ENCODE measurements at regions not wholly inside any gene's neighbourhood (a gene's known extent, or its start where the extent isn't known, plus 50 kb on each side); places are given as distances from the start of the nearest gene placed in this dataset.
A peak's percentile ranks its signal among the peaks of the same experiment; 100 is the strongest.
"Not testable (repeated sequence)": the region's sequence is repeated elsewhere in the genome, so short reads cannot be mapped to it uniquely, and the experiment has no call there.

DNA sequence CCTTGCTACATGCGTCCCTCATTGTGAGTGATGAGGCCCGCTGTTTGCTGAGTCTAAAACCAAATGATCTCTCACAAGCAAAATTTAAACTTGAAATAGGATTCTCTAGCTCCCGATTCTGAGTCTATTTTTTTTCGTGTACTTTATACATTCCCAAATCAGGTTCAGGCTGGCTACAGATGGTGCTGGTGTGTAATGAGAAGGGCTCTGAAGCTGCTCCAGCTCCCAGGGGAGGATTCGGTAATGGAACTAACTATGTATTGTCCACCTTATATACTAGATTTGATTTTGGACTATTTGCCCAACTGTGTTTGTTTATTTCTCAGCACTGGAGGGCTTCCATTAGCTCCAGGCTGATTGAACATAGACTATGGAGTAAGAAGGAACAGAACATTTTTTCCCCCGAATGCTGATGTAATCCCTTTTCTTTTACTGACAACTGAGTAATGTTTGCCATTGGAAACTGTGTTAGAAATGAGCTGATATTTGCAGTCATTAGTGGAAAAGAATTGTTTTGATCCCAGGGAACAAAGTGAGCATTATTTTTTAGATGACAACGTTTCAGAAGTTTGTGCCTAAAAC, 274.0 kb upstream of the FIGN start:
- no peak for DNase-seq (ENCODE audit: low spot score in 2 of 2)
- no peaks in the 10 kb centered on the region for H3K9me3 ChIP-seq

DNA sequence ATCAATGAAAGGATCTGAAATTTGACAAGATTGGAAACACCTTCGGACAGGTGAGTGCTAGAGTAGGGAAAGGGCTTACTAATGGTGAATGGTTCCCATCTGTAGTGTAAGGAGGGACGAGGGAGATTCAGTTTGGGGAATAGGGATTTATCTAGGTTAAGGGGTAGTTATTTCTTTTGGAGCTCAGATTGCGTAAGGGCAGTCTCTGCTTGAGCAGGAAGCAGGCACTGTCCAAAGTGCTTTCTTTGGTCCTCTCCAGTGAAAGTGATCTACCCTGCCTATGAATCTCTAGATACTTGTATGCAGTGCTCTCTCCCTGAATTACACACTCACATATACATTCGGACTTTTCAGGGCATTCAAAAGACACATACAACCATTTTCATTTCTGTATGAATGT, 272.9 kb upstream of the FIGN start:
- DNase-seq (ENCODE audit: low spot score in 2 of 2): no peak
- Histone ChIP-seq H3K27me3 (ENCODE audit: low read depth) (no peaks in the 10 kb centered on the region), H3K4me1 (peaks cover 30% of the 10 kb centered on the region), H3K9me3 (no peaks in the 10 kb centered on the region), H3K4me3 (no peak overlapping the region), H3K36me3 (replicated peaks) (no peaks in the 10 kb centered on the region)
- in situ Hi-C loops (cut with MboI; ENCODE audit: low sequenced_read_pairs): no loop called here

More for the DNA sequence above, 274.0 kb upstream of the FIGN start:
- no peaks in the 10 kb centered on the region for H3K36me3 ChIP-seq (replicated peaks)
- H3K4me1 ChIP-seq: peaks cover 29% of the 10 kb centered on the region
- in situ Hi-C loops (cut with MboI; ENCODE audit: low sequenced_read_pairs): no loop called here
- no peak overlapping the region for H3K4me3 ChIP-seq
- no peaks in the 10 kb centered on the region for H3K27me3 ChIP-seq (ENCODE audit: low read depth)

DNA sequence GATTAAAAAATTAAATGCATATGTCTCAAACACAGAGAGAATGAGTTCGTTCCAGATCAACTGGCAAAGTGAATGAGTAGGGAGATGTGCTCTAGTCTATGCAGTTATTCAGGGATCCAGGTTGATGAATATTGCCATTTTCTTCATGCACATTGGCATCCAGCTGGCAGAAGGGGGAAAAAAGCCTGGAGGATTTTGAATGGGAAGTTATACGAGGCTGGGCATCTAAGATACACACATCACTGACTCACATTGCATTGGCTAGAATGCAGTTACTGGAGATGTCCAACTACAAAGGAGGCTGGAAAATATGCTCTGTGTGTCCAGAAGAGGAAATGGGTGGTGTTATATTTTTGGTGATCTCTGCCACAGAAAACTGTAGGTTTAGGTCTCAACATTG, 270.9 kb upstream of the FIGN start:
- Histone ChIP-seq H3K36me3 (replicated peaks) (no peaks in the 10 kb centered on the region), H3K4me1 (peaks cover 32% of the 10 kb centered on the region), H3K9me3 (no peaks in the 10 kb centered on the region), H3K27me3 (ENCODE audit: low read depth) (no peaks in the 10 kb centered on the region), H3K4me3 (no peak overlapping the region)
- in situ Hi-C loops (cut with MboI; ENCODE audit: low sequenced_read_pairs): no loop called here
- DNase-seq (ENCODE audit: low spot score in 2 of 2): no peak

DNA sequence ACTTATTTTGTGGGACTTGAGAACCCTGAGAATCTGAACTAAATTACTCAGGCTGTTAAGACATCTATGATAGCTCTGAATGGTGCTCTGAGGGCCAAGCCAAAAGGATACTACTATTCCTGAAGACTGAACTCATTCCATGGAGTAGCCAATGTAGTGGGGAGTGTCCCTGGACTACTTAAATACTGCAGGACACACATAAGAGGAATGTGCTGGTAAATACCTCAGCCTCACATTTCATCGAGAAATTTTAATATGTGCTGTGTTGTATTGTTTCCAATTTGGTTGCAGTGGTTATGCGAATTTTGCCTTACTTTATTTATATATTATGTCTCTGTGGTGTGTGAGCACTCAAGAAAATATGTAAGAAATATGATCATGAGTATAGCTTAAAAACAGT, 264.4 kb upstream of the FIGN start:
- Histone ChIP-seq H3K27me3 (ENCODE audit: low read depth) (no peaks in the 10 kb centered on the region), H3K9me3 (no peaks in the 10 kb centered on the region), H3K4me1 (peaks cover 59% of the 10 kb centered on the region), H3K36me3 (replicated peaks) (no peaks in the 10 kb centered on the region), H3K4me3 (no peak overlapping the region)
- in situ Hi-C loops (cut with MboI; ENCODE audit: low sequenced_read_pairs): no loop called here
- DNase-seq (ENCODE audit: low spot score in 2 of 2): no peak

DNA sequence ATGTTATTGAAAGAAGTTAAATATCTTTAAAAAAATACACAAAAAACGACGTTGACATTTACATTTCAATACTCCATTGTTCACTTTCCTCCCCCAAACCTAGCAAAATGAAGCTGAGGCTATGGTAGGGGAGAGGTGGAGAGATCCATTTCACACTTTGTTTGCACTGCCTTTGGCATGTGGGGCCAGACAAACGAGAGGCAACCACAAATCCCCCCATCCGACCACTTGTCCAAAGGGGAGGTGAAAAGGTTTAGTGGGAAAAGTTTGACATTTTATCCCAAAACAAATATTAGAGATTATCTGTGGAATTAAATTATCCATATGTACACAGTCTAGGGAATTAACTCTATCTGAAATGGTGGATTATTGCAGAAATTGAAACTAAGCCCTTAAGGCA, 261.7 kb upstream of the FIGN start:
- Histone ChIP-seq H3K4me1 (peaks cover 39% of the 10 kb centered on the region), H3K4me3 (no peak overlapping the region), H3K36me3 (replicated peaks) (no peaks in the 10 kb centered on the region), H3K27me3 (ENCODE audit: low read depth) (no peaks in the 10 kb centered on the region), H3K9me3 (no peaks in the 10 kb centered on the region)
- in situ Hi-C loops (cut with MboI; ENCODE audit: low sequenced_read_pairs): no loop called here
- peak; percentile 72 to 85 for DNase-seq (ENCODE audit: low spot score in 2 of 2)

DNA sequence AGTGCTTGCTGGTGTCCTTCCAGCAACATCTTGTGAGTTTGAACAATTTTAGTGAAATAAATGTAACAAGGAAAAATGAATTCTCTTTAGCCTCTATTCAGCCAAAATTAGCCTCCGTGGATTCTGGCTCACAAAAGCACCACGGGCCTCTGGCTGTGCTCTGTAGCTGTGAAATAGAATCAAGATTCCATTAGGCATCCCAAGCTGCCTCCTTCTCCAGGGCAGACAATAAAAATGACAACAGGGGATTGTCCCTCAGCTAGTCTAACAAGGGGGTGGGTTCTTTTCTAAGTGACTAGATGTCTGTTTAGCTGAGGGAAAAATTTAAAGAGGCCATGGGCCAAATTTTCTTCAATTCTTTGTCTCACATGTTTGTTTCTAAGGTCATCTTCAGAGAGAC, 254.7 kb upstream of the FIGN start:
- Histone ChIP-seq H3K4me3 (no peak overlapping the region), H3K27me3 (ENCODE audit: low read depth) (no peaks in the 10 kb centered on the region), H3K36me3 (replicated peaks) (no peaks in the 10 kb centered on the region), H3K4me1 (0 out of 2 replicates have a peak, but pooled peaks cover 5% of the 10 kb centered on the region), H3K9me3 (no peaks in the 10 kb centered on the region)
- in situ Hi-C loops (cut with MboI; ENCODE audit: low sequenced_read_pairs): no loop called here
- DNase-seq (ENCODE audit: low spot score in 2 of 2): no peak

DNA sequence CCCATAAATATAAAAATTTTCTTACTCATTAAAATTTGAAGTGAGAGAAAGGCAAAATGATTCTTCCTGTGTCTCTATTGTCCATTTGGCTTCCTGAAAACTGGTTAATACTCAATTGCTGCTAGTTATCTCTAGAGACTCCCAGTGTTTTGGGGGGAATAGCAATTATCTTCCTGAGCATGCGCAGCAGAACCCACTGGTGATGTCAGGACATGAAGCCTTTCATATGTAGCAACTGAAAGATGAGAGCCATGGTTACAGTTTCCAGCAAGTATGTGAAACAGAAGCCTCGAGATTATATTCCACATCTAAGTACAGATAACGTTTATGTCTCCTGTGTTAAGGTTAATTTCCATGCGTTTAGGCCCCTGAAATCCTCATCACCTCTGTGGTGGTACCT, 254.3 kb upstream of the FIGN start:
- H3K4me3 ChIP-seq: no peak overlapping the region
- H3K4me1 ChIP-seq: 0 out of 2 replicates have a peak, but pooled peaks cover 5% of the 10 kb centered on the region
- no peaks in the 10 kb centered on the region for H3K27me3 ChIP-seq (ENCODE audit: low read depth)
- DNase-seq (ENCODE audit: low spot score in 2 of 2): no peak
- no peaks in the 10 kb centered on the region for H3K36me3 ChIP-seq (replicated peaks)
- in situ Hi-C loops (cut with MboI; ENCODE audit: low sequenced_read_pairs): no loop called here
- H3K9me3 ChIP-seq: no peaks in the 10 kb centered on the region

DNA sequence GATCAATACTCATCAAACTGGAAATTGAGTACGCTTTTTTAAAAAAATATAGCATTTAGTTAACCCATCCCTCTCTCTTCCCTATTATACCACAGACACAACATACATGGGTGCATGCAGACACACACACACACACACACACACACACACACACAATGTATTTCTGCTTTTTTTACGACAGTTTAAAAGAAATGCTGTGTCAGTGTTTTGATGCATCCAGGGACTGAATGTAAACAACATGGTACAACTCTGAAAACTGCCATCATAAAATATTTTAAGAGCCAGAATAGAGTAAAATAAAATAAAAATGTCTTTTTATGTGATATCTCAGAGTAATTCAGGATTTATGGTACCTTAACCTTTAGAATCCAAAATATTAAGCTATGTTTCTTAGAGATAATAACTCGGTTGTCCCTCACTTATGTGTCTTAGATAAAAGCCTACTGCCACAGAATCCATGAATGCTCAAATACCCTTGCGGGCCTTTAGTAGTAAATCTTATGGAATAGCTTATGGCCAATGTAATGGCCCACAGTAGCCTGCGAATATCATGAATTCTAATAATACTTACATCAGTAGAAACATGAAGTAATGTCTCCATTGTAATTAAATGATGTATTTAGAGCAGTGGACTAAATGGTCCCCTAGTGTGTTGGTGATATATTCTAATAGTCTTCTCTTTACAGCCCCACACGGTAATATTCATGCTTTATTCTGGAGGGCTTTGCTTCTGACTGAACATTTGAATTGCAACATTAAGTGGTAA, 251.6 kb upstream of the FIGN start:
- H3K4me3 ChIP-seq: no peak overlapping the region

DNA sequence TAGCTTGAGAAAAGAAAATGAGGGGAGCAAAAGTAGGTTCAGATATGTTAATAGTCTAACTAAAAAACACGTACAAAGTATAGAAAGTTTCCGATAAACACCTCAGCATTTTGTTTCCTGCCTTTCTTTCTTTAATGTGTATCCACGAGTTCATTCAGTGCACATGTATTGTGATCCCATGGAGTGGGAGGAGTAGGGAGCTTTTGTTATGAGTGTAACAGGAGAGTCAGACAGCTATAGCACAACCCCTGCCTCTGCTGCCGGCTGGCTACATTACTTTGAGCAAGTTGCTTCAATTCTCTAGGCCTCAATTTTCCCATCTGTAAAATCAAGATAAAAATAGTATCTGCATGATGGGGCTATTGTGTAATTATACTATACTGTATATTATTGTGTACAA, 249.2 kb upstream of the FIGN start:
- in situ Hi-C loops (cut with MboI; ENCODE audit: low sequenced_read_pairs): no loop called here
- Histone ChIP-seq H3K9me3 (no peaks in the 10 kb centered on the region), H3K4me3 (no peak overlapping the region), H3K36me3 (replicated peaks) (no peaks in the 10 kb centered on the region), H3K4me1 (0 out of 2 replicates have a peak, but pooled peaks cover 5% of the 10 kb centered on the region), H3K27me3 (ENCODE audit: low read depth) (no peaks in the 10 kb centered on the region)
- peak; percentile 45 to 52 for DNase-seq (ENCODE audit: low spot score in 2 of 2)

More for the DNA sequence above, 251.6 kb upstream of the FIGN start:
- Histone ChIP-seq H3K27me3 (ENCODE audit: low read depth) (no peaks in the 10 kb centered on the region), H3K9me3 (no peaks in the 10 kb centered on the region), H3K4me1 (0 out of 2 replicates have a peak, but pooled peaks cover 5% of the 10 kb centered on the region), H3K36me3 (replicated peaks) (no peaks in the 10 kb centered on the region)
- no peak for DNase-seq (ENCODE audit: low spot score in 2 of 2)
- in situ Hi-C loops (cut with MboI; ENCODE audit: low sequenced_read_pairs): no loop called here

DNA sequence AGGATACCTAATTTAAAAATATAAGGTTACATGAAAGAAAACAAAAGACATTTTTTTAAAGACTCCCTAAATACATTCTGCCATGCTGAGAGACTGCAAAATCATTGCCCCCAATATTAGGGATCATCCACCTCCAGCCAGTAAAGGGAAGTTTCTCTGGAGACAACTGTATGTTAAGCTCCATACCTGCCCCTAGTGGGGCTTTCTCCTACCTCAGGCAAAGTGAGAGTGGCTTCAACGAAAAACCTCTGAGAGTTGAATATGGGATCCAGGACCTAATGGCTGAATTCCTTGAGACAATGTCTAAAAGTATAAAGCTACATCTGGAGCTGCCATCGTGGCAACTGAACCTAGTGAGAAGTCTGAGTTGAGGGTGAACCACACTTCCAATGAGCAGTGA, 248.1 kb upstream of the FIGN start:
- Histone ChIP-seq H3K4me3 (no peak overlapping the region), H3K27me3 (ENCODE audit: low read depth) (no peaks in the 10 kb centered on the region), H3K9me3 (no peaks in the 10 kb centered on the region), H3K36me3 (replicated peaks) (no peaks in the 10 kb centered on the region), H3K4me1 (0 out of 2 replicates have a peak, but pooled peaks cover 5% of the 10 kb centered on the region)
- in situ Hi-C loops (cut with MboI; ENCODE audit: low sequenced_read_pairs): no loop called here
- DNase-seq (ENCODE audit: low spot score in 2 of 2): no peak

DNA sequence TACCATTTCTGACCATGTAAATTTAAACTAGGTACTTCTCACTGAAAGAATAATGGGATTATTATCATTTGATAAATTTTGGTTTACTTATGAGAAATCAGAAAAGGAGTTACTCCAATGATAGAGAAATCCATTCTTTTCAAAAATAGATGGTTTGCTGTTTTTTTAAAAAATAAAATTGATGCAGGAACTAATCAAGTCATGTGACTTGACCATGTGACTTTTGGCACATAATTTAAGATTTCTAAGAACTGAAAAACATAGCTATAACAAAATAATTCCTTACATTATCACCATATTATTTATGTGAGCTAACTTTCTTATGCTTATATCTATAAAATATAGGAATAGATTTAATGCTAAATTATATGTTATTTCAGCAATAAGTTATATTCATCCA, 247.1 kb upstream of the FIGN start:
- in situ Hi-C loops (cut with MboI; ENCODE audit: low sequenced_read_pairs): no loop called here
- Histone ChIP-seq H3K4me3 (no peak overlapping the region), H3K9me3 (no peaks in the 10 kb centered on the region)

DNA sequence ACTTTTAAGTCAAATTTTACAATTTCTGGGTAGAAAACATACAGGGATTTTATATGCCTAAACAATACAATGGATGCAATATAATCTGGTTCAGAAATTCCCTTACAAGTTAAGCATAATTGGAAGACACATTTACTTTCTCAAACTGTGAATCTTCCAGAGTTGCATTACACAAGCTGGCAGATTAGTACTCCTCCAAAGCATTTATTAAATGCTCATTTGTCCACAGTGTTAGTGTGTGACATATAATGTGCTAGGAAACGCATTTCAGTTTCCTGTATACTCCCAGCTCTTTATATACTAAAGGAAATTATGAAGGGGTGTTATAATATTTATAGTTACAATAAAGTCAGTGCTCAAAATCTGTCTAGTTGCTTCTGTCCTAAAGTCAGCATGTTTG, 239.0 kb upstream of the FIGN start:
- no peak for DNase-seq (ENCODE audit: low spot score in 2 of 2)
- in situ Hi-C loops (cut with MboI; ENCODE audit: low sequenced_read_pairs): no loop called here
- Histone ChIP-seq H3K36me3 (replicated peaks) (no peaks in the 10 kb centered on the region), H3K9me3 (no peaks in the 10 kb centered on the region), H3K4me1 (no peaks in the 10 kb centered on the region), H3K27me3 (ENCODE audit: low read depth) (no peaks in the 10 kb centered on the region), H3K4me3 (no peak overlapping the region)

More for the DNA sequence above, 247.1 kb upstream of the FIGN start:
- no peaks in the 10 kb centered on the region for H3K27me3 ChIP-seq (ENCODE audit: low read depth)
- DNase-seq (ENCODE audit: low spot score in 2 of 2): no peak
- 0 out of 2 replicates have a peak, but pooled peaks cover 5% of the 10 kb centered on the region for H3K4me1 ChIP-seq
- no peaks in the 10 kb centered on the region for H3K36me3 ChIP-seq (replicated peaks)

DNA sequence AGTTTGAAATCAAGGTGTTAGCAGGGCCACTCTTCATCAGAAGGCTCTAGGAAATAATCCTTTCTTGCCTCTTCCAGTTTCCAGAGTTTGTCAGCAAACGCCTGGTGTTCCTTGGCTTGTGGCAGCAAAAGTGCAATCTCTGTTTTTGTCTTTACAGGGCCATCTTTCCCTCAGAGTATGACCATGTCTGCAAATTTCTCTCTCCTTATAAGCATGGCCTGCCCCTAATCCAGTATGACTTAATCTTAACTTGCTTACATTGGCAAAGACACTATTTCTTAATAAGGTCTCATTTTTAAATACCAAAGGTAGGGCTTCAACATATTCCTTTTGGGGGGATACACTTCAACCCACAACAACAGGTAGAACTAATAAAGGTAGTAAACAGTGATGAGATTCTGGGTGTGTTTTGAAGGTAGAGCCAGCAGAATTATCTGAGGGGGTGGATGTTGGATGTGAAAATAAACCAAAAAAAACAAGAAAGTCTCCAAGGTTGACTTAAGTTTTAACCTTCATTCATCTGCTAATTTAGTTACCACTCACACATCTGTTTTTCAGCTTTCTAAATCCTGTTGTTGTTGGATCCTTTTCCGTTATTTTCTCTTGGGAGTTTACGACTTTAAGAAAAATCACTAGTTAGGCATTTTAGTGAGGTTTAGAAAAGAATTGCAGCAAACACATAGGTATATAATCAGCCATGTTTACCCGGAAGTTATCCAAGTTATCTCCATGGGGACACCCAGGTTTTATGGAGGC, 234.4 kb upstream of the FIGN start:
- Histone ChIP-seq H3K27me3 (ENCODE audit: low read depth) (no peaks in the 10 kb centered on the region), H3K36me3 (replicated peaks) (no peaks in the 10 kb centered on the region), H3K9me3 (no peaks in the 10 kb centered on the region), H3K4me1 (no peaks in the 10 kb centered on the region), H3K4me3 (no peak overlapping the region)
- in situ Hi-C loops (cut with MboI; ENCODE audit: low sequenced_read_pairs): no loop called here
- DNase-seq (ENCODE audit: low spot score in 2 of 2): no peak

DNA sequence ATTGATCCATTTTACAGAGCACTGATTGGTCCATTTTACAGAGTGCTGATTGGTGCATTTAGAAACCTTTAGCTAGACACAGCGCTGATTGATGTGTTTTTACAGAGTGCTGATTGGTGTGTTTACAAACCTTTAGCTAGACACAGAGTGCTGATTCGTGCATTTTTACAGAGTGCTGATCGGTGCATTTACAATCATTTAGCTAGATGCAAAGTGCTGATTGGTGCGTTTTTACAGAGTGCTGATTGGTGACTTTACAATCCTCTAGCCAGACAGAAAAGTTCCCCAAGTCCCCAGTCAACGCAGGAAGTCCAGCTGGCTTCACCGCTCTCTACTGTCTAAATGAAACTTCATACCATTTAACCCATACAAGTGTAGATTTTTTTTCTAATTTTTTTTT, 228.5 kb upstream of the FIGN start:
- H3K9me3 ChIP-seq; H3K36me3 ChIP-seq (replicated peaks); DNase-seq (ENCODE audit: low spot score in 2 of 2); H3K4me3 ChIP-seq; H3K27me3 ChIP-seq (ENCODE audit: low read depth); in situ Hi-C loops (cut with MboI; ENCODE audit: low sequenced_read_pairs); H3K4me1 ChIP-seq: not testable (repeated sequence)
